ENCODE measurements at regions not wholly inside any gene's neighbourhood (a gene's known extent, or its start where the extent isn't known, plus 50 kb on each side); places are given as distances from the start of the nearest gene placed in this dataset.

DNA sequence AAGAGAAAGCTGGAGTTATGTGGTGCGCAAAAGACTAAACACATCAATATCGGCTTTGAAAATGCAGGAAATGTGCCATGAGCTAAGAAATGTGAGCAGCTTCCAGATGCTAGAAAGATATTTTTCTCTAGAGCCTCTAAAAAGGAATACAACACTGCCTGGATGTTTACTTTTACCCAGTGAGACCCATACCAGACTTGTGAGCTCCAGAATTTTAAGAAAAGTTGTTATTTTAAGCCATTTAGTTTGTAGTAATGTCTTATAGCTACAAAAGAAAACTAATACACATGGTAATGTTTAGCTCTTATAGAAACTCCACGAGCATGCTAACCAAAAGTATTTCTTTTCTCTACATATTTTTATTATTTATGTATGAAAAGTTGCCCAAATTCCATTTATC, 1389.4 kb downstream of the C4orf33 start:
- no peak overlapping the region for H3K4me2 ChIP-seq (ENCODE audit: insufficient read depth, low read length)
- ATAC-seq (ENCODE audit: insufficient read depth, low read depth): no peak

DNA sequence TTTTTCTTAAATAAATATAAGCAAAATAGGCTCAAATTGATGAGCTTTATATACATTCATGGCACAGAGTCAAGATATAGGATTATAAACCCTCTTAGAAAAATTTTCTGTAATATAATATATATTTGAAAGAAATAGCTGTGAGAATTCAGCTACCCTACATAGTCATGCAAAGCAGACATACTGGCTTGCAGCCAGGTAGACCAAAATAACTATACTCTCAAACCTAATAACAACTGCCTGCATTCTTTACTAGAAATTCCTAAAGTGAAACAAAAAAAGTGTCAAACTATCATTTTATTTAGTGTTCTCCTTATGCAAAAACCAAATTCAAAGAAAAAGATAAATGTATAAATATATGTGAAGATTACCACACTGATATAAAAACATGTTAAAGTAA, 1390.2 kb downstream of the C4orf33 start:
- H4K20me1 ChIP-seq (ENCODE audit: insufficient read depth, low read length): no peaks in the 10 kb centered on the region
- no peak for TF ChIP-seq EZH2 (IDR thresholded peaks at IDR 0.05; ENCODE audit: borderline replicate concordance, low read depth, low read length, severe bottlenecking)
- TF ChIP-seq, protein P1, sequence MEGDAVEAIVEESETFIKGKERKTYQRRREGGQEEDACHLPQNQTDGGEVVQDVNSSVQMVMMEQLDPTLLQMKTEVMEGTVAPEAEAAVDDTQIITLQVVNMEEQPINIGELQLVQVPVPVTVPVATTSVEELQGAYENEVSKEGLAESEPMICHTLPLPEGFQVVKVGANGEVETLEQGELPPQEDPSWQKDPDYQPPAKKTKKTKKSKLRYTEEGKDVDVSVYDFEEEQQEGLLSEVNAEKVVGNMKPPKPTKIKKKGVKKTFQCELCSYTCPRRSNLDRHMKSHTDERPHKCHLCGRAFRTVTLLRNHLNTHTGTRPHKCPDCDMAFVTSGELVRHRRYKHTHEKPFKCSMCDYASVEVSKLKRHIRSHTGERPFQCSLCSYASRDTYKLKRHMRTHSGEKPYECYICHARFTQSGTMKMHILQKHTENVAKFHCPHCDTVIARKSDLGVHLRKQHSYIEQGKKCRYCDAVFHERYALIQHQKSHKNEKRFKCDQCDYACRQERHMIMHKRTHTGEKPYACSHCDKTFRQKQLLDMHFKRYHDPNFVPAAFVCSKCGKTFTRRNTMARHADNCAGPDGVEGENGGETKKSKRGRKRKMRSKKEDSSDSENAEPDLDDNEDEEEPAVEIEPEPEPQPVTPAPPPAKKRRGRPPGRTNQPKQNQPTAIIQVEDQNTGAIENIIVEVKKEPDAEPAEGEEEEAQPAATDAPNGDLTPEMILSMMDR (IDR thresholded peaks at IDR 0.05; ENCODE audit: borderline replicate concordance, extremely low read depth, low read length, poor library complexity, severe bottlenecking): no peak
- no peak overlapping the region for H3K4me2 ChIP-seq (ENCODE audit: insufficient read depth, low read length)
- DNase-seq (no peak), ATAC-seq (ENCODE audit: insufficient read depth, low read depth) (no peak)
- H3K4me1 ChIP-seq (ENCODE audit: insufficient read depth, low read length): no peaks in the 10 kb centered on the region
- H3K27ac ChIP-seq (ENCODE audit: low read length): no peak overlapping the region
- no peak overlapping the region for H2AFZ ChIP-seq (ENCODE audit: low read depth, low read length)
- no peaks in the 10 kb centered on the region for H3K27me3 ChIP-seq (ENCODE audit: insufficient read depth, low read length, poor library complexity)
- no peaks in the 10 kb centered on the region for H3K36me3 ChIP-seq (ENCODE audit: insufficient read depth, low read length)
- H3K9ac ChIP-seq (ENCODE audit: low read depth, low read length): no peak overlapping the region
- H3K9me3 ChIP-seq (ENCODE audit: insufficient read depth, low read length, severe bottlenecking): no peaks in the 10 kb centered on the region
- no peaks in the 10 kb centered on the region for H3K79me2 ChIP-seq (ENCODE audit: insufficient read depth, low read length)
- no peak overlapping the region for H3K4me3 ChIP-seq (ENCODE audit: low read depth in 1 of 2, low read length in 2 of 2)

More for the DNA sequence above, 1389.4 kb downstream of the C4orf33 start:
- TF ChIP-seq, protein P1 (IDR thresholded peaks at IDR 0.05; ENCODE audit: borderline replicate concordance, extremely low read depth, low read length, poor library complexity, severe bottlenecking): no peak
- no peak for TF ChIP-seq EZH2 (IDR thresholded peaks at IDR 0.05; ENCODE audit: borderline replicate concordance, low read depth, low read length, severe bottlenecking)
- no peak overlapping the region for H3K27ac ChIP-seq (ENCODE audit: low read length)
- H2AFZ ChIP-seq (ENCODE audit: low read depth, low read length): no peak overlapping the region
- no peaks in the 10 kb centered on the region for H3K36me3 ChIP-seq (ENCODE audit: insufficient read depth, low read length)
- DNase-seq: no peak
- no peak overlapping the region for H3K4me3 ChIP-seq (ENCODE audit: low read depth in 1 of 2, low read length in 2 of 2)
- H3K9ac ChIP-seq (ENCODE audit: low read depth, low read length): no peak overlapping the region
- H3K9me3 ChIP-seq (ENCODE audit: insufficient read depth, low read length, severe bottlenecking): no peaks in the 10 kb centered on the region
- no peaks in the 10 kb centered on the region for H3K27me3 ChIP-seq (ENCODE audit: insufficient read depth, low read length, poor library complexity)
- no peaks in the 10 kb centered on the region for H3K4me1 ChIP-seq (ENCODE audit: insufficient read depth, low read length)
- no peaks in the 10 kb centered on the region for H4K20me1 ChIP-seq (ENCODE audit: insufficient read depth, low read length)
- no peaks in the 10 kb centered on the region for H3K79me2 ChIP-seq (ENCODE audit: insufficient read depth, low read length)

DNA sequence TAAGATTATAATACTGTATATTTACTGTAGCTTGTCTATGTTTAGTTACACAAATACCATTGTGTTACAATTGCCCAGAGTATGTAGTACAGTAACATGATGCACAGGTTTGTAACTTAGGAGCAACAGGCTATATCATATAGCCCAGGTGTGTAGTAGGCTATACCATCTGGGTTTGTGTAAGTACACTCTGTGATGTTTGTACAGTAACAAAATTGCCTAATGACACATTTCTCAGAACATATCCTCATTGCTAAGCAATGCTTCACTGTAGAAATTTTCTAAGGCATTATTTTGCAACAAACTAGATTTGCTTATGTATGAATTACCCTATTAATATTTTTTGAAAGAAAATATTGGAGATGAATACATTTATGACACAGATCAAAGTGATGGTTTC, 1390.9 kb downstream of the C4orf33 start:
- Histone ChIP-seq H3K9ac (ENCODE audit: low read depth, low read length) (no peak overlapping the region), H3K27me3 (ENCODE audit: insufficient read depth, low read length, poor library complexity) (no peaks in the 10 kb centered on the region), H4K20me1 (ENCODE audit: insufficient read depth, low read length) (no peaks in the 10 kb centered on the region), H3K4me1 (ENCODE audit: insufficient read depth, low read length) (no peaks in the 10 kb centered on the region), H3K9me3 (ENCODE audit: insufficient read depth, low read length, severe bottlenecking) (peaks cover 4% of the 10 kb centered on the region), H2AFZ (ENCODE audit: low read depth, low read length) (no peak overlapping the region), H3K4me3 (ENCODE audit: low read depth in 1 of 2, low read length in 2 of 2) (no peak overlapping the region), H3K27ac (ENCODE audit: low read length) (no peak overlapping the region), H3K4me2 (ENCODE audit: insufficient read depth, low read length) (no peak overlapping the region), H3K36me3 (ENCODE audit: insufficient read depth, low read length) (no peaks in the 10 kb centered on the region), H3K79me2 (ENCODE audit: insufficient read depth, low read length) (no peaks in the 10 kb centered on the region)
- no peak; the same call in 2 of the 3 replicates for ATAC-seq (ENCODE audit: insufficient read depth, low read depth)
- TF ChIP-seq EZH2 (IDR thresholded peaks at IDR 0.05; ENCODE audit: borderline replicate concordance, low read depth, low read length, severe bottlenecking): no peak
- TF ChIP-seq, protein P1 (IDR thresholded peaks at IDR 0.05; ENCODE audit: borderline replicate concordance, extremely low read depth, low read length, poor library complexity, severe bottlenecking): no peak
- no peak for DNase-seq

DNA sequence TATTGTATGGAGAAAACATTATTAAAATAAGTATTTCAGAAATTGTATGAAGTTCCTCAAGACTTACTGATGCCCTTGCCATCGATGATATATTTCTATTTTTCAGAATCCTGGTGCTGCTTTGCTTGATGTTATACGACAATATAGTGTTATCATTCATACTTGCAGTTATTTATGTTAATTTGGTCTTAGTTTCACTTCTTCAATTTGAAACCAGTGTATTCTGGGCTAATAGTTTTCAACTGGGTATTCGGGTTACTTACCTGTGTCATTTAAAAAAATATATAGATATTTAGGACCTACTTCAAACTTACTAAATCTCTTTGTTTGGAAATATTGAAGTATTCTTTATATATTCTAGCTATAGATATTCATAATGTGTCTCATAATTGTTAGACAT, 1414.7 kb downstream of the C4orf33 start:
- Histone ChIP-seq H3K9ac (ENCODE audit: low read depth, low read length) (no peak overlapping the region), H3K36me3 (ENCODE audit: insufficient read depth, low read length) (no peaks in the 10 kb centered on the region), H4K20me1 (ENCODE audit: insufficient read depth, low read length) (no peaks in the 10 kb centered on the region), H3K4me2 (ENCODE audit: insufficient read depth, low read length) (no peak overlapping the region), H3K4me1 (ENCODE audit: insufficient read depth, low read length) (no peaks in the 10 kb centered on the region), H3K79me2 (ENCODE audit: insufficient read depth, low read length) (no peaks in the 10 kb centered on the region), H3K27ac (ENCODE audit: low read length) (no peak overlapping the region), H3K4me3 (ENCODE audit: low read depth in 1 of 2, low read length in 2 of 2) (no peak overlapping the region), H3K27me3 (ENCODE audit: insufficient read depth, low read length, poor library complexity) (no peaks in the 10 kb centered on the region), H3K9me3 (ENCODE audit: insufficient read depth, low read length, severe bottlenecking) (no peaks in the 10 kb centered on the region), H2AFZ (ENCODE audit: low read depth, low read length) (no peak overlapping the region)
- no peak for TF ChIP-seq EZH2 (IDR thresholded peaks at IDR 0.05; ENCODE audit: borderline replicate concordance, low read depth, low read length, severe bottlenecking)
- TF ChIP-seq, protein P1 (IDR thresholded peaks at IDR 0.05; ENCODE audit: borderline replicate concordance, extremely low read depth, low read length, poor library complexity, severe bottlenecking): no peak
- ATAC-seq (ENCODE audit: insufficient read depth, low read depth): no peak
- DNase-seq: no peak

Data from DND-41 (cell line).